Nephron progenitor cell (in vitro differentiated cells): ENCODE measurements at regions not wholly inside any gene's neighbourhood (a gene's known extent, or its start where the extent isn't known, plus 50 kb on each side); places are given as distances from the start of the nearest gene placed in this dataset.

Experiments used
- DNase-seq: peaks from one replicate; pipeline ENCODE4 v3.0.0; 2021
- H3K27ac Mint-ChIP-seq: 2 replicates; pipeline ENCODE4 v1.8.0; 2021; ENCODE audit warnings: mild to moderate bottlenecking, moderate library complexity, mixed read lengths
- H3K27me3 Mint-ChIP-seq: 2 replicates; pipeline ENCODE4 v1.8.0; 2021; ENCODE audit warnings: mild to moderate bottlenecking, low read depth, mixed read lengths; ENCODE audit not compliant: poor library complexity
- H3K36me3 Mint-ChIP-seq: 2 replicates; pipeline ENCODE4 v1.8.0; 2021; ENCODE audit warnings: low read depth, mixed read lengths
- H3K4me1 Mint-ChIP-seq: 2 replicates; pipeline ENCODE4 v1.8.0; 2021; ENCODE audit warnings: mixed read lengths
- H3K4me3 Mint-ChIP-seq: 2 replicates; pipeline ENCODE4 v1.8.0; 2021; ENCODE audit warnings: mild to moderate bottlenecking, moderate library complexity, mixed read lengths
- H3K9me3 Mint-ChIP-seq: 2 replicates; pipeline ENCODE4 v1.8.0; 2021; ENCODE audit warnings: mild to moderate bottlenecking, moderate library complexity, mixed read lengths
- TF ChIP-seq, protein P1 (sequence below): fragments of 200-600 bp; sonication (generic); IDR thresholded peaks from 2 replicates; pipeline ENCODE4 v1.5.0; 2021; ENCODE audit warnings: antibody characterized with exemption

DNA sequence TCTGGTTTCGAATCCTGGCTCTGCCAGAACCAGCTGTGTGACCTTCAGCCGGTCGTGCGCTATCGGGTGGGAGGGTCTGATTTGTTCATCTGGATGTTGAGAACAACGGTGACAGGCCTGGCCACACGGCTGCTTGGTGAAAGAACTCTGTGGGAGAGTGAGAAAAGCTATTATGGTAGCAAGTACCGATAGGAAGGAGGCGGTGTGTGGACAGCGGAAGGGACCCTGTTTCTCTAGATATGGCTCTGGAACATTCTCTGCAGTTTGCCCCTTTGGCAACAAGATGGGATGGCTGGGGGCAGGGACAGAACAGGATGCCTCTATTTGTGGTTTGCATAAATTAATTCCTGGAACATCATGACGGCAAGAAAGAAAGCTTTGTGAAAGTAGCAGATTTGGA, 347.3 kb downstream of the AACS start:
- Mint-ChIP-seq H3K9me3 (peaks cover 4% of the 10 kb centered on the region), H3K4me1 (peaks cover 5% of the 10 kb centered on the region), H3K27me3 (peaks cover 5% of the 10 kb centered on the region), H3K27ac (no peak overlapping the region), H3K4me3 (no peak overlapping the region), H3K36me3 (no peaks in the 10 kb centered on the region)
- DNase-seq = no peak
- TF ChIP-seq, protein P1, sequence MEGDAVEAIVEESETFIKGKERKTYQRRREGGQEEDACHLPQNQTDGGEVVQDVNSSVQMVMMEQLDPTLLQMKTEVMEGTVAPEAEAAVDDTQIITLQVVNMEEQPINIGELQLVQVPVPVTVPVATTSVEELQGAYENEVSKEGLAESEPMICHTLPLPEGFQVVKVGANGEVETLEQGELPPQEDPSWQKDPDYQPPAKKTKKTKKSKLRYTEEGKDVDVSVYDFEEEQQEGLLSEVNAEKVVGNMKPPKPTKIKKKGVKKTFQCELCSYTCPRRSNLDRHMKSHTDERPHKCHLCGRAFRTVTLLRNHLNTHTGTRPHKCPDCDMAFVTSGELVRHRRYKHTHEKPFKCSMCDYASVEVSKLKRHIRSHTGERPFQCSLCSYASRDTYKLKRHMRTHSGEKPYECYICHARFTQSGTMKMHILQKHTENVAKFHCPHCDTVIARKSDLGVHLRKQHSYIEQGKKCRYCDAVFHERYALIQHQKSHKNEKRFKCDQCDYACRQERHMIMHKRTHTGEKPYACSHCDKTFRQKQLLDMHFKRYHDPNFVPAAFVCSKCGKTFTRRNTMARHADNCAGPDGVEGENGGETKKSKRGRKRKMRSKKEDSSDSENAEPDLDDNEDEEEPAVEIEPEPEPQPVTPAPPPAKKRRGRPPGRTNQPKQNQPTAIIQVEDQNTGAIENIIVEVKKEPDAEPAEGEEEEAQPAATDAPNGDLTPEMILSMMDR = no peak

DNA sequence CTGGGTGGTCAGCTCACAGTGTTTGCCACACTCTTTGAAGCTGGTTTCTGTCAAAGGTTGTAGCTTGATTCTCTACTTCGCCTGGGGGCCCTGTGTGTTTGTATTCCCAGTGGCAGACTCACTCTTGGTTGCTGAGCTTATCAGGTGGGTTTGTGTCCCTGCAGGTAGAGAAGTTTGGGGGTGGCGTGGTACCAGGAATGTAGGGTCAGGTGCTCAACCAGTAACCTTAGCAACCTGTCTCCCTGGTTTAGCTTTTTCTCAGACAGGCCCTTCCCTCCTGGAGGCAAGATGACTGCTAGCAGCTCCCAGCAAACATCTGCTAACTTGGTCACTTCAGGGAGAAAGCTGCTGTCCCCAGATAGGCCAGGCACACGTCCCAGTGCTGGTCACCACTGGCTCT, 352.2 kb downstream of the AACS start:
- H3K27me3 Mint-ChIP-seq = peaks cover 9% of the 10 kb centered on the region
- peaks cover 21% of the 10 kb centered on the region for H3K36me3 Mint-ChIP-seq
- TF ChIP-seq, protein P1 = no peak
- no peak overlapping the region for H3K27ac Mint-ChIP-seq
- peaks cover 8% of the 10 kb centered on the region for H3K4me1 Mint-ChIP-seq
- DNase-seq = no peak
- no peak overlapping the region for H3K4me3 Mint-ChIP-seq
- H3K9me3 Mint-ChIP-seq = peaks cover 42% of the 10 kb centered on the region

DNA sequence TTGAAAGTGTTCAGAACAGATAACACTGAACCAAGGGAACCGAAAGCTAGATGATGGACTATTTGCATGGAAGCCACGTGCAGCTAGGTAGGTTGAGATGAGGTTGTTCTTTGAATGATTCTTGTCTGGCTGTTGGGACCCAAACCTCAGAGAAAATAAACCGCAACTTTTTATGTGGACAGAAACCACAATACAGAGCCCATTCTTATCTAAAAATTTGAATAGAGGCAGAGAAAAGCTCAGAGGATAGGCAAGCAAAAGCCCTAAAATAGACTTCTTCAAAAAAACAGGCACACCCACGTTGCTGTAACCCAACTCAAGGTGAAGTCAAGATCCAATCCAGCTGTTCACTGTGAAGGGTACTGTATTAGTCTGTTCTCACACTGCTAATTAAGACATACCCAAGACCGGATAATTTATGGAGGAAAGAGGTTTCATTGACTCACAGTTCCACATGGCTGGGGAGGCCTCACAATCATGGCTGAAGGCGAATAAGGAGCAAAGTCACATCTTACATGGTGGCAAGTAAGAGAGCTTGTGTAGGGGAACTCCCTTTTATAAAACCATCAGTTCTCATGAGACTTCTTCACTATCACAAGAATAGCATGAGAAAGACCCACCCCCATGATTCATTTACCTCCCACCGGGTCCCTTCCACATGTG, 353.8 kb downstream of the AACS start:
- Mint-ChIP-seq H3K4me1 (peaks cover 19% of the 10 kb centered on the region), H3K36me3 (peaks cover 21% of the 10 kb centered on the region), H3K9me3 (peaks cover 38% of the 10 kb centered on the region), H3K4me3 (no peak overlapping the region), H3K27ac (no peak overlapping the region), H3K27me3 (peaks cover 12% of the 10 kb centered on the region)
- DNase-seq = no peak
- TF ChIP-seq, protein P1 = no peak

DNA sequence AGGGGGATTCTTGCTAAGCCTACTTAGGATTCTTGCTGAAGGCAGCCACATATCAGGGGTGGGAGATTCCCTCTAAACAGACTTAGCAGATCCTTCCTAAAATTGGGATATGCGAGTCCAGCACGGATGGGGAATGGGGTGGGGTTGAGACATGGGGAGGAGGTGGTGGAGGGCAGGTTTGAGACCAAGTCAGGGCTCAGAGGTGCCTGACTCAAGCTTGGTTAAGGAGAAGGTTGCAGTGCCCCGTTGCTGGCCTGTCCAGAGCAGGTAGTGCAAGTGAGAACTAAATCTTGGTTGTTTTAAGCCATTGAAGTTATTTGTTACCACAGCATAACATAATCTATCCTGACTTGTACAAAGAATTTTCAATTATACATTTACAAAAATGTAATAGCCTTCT, 359.7 kb downstream of the AACS start:
- peaks cover 13% of the 10 kb centered on the region for H3K36me3 Mint-ChIP-seq
- TF ChIP-seq, protein P1 = no peak
- peaks cover 26% of the 10 kb centered on the region for H3K4me1 Mint-ChIP-seq
- H3K27me3 Mint-ChIP-seq = peaks cover 17% of the 10 kb centered on the region
- H3K4me3 Mint-ChIP-seq = no peak overlapping the region
- peaks cover 22% of the 10 kb centered on the region for H3K9me3 Mint-ChIP-seq
- DNase-seq = no peak
- no peak overlapping the region for H3K27ac Mint-ChIP-seq

DNA sequence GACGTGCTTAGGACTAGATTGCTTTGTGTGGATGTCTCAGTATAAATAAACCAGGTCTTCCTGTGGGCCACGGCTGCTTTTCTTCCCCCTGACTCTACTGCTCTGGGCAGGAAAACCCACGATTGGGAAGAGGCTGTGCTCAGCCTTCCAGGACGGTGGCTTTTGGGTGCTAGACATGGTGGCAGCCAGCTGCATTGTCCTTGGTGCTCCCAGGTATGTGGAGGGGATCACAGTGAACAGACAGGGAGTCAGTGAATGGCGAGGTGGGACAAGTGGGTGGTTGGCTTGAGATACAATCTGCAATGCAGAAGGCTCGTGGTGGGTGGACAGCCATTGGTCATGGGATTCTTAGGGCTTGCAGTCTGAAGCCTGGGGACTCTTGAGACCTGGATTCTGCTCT, 366.3 kb downstream of the AACS start:
- no peak overlapping the region for H3K4me3 Mint-ChIP-seq
- H3K27me3 Mint-ChIP-seq = peaks cover 2% of the 10 kb centered on the region
- no peaks in the 10 kb centered on the region for H3K9me3 Mint-ChIP-seq
- H3K36me3 Mint-ChIP-seq = no peaks in the 10 kb centered on the region
- TF ChIP-seq, protein P1 = no peak
- peaks cover 16% of the 10 kb centered on the region for H3K4me1 Mint-ChIP-seq
- H3K27ac Mint-ChIP-seq = no peak overlapping the region
- DNase-seq = no peak

DNA sequence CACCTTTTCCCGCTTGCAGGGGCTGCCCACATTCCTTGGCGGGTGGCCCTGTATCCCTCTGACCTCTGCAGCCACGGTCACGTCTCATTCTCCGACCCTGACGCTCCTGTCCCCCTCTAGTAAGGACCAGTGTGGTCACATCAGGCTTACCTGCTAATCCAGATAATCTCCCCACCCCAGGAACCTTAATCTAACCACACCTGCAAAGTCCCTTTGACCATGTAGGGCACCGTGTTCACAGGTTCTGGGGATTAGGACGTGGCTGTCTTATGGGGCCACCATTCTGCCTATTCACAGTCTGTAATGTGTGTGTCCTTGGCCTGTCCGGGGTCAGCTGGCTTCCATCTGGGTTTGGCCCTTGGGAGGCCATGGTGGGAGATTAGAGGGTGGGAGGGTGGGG, 368.9 kb downstream of the AACS start:
- no peaks in the 10 kb centered on the region for H3K36me3 Mint-ChIP-seq
- H3K27me3 Mint-ChIP-seq = peaks cover 4% of the 10 kb centered on the region

More for the DNA sequence above, 368.9 kb downstream of the AACS start:
- DNase-seq = no peak
- no peaks in the 10 kb centered on the region for H3K9me3 Mint-ChIP-seq
- no peak overlapping the region for H3K27ac Mint-ChIP-seq
- TF ChIP-seq, protein P1 = no peak
- no peak overlapping the region for H3K4me3 Mint-ChIP-seq
- peaks cover 16% of the 10 kb centered on the region for H3K4me1 Mint-ChIP-seq
